Activated B cell treated with CpG ODN at 0.5 μM for 24 hours (primary cell): ENCODE measurements at regions not wholly inside any gene's neighbourhood (a gene's known extent, or its start where the extent isn't known, plus 50 kb on each side); places are given as distances from the start of the nearest gene placed in this dataset.

Source experiments
- ATAC-seq: fragments of 200-7000 bp; cut with Tn5 transposase; one replicate; pipeline ENCODE4 v1.10.0; 2021; ENCODE audit warnings: low read depth, mild to moderate bottlenecking, moderate library complexity
- CTCF ChIA-PET: fragments of 350-600 bp; sonication (Branson Sonifier 250); formaldehyde crosslinking; loops from one replicate; lab custom pipeline; 2021; ENCODE audit warnings: antibody characterized with exemption; lab: Charles Lee
- POLR2A ChIA-PET: fragments of 350-600 bp; sonication (Branson Sonifier 250); formaldehyde crosslinking; loops from one replicate; lab custom pipeline; 2021; ENCODE audit warnings: antibody characterized with exemption; lab: Charles Lee
- DNase-seq: peaks from one replicate; pipeline ENCODE4 v3.0.0; 2022
- H3K27ac Mint-ChIP-seq: one replicate; pipeline ENCODE4 v1.8.0; 2020; ENCODE audit warnings: mixed read lengths
- H3K27me3 Mint-ChIP-seq: one replicate; pipeline ENCODE4 v1.8.0; 2021; ENCODE audit warnings: mixed read lengths
- H3K36me3 Mint-ChIP-seq: one replicate; pipeline ENCODE4 v1.8.0; 2021; ENCODE audit warnings: low read depth, mixed read lengths
- H3K4me1 Mint-ChIP-seq: one replicate; pipeline ENCODE4 v1.8.0; 2021; ENCODE audit warnings: mixed read lengths
- H3K4me3 Mint-ChIP-seq: one replicate; pipeline ENCODE4 v1.8.0; 2020; ENCODE audit warnings: mild to moderate bottlenecking, mixed read lengths
- H3K9me3 Mint-ChIP-seq: one replicate; pipeline ENCODE4 v1.8.0; 2020; ENCODE audit warnings: mixed read lengths
- intact Hi-C: fragments of 100-400 bp; cut with micrococcal nuclease; formaldehyde crosslinking; loops from one replicate; pipeline ENCODE4 v1.15.1; 2024
- TF ChIP-seq, protein P1 (sequence below): fragments of 200-600 bp; IDR thresholded peaks from one replicate; pipeline ENCODE4 v1.8.0; 2022; ENCODE audit warnings: antibody characterized with exemption, mild to moderate bottlenecking

DNA sequence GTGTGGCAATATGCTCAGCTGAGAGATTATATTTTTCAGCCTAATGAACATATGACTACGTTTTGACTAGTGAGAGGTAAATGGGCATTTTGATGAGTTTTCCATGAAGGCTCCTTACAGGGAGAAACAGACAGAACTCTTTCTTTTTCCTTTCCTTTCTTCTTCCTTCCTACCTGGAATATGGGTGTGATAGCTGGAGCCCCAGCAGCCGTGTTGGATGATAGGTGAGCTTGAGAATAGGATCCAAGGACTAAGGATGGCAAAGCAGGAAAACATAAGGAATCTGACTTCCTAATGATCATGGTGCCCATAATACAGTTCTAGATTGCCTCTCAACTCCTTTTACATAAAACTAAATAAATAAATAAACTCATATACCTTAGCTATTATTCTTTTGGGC is 124.0 kb downstream of the MAIP1 start:
- H3K4me3 Mint-ChIP-seq, result no peak overlapping the region
- TF ChIP-seq, protein P1, sequence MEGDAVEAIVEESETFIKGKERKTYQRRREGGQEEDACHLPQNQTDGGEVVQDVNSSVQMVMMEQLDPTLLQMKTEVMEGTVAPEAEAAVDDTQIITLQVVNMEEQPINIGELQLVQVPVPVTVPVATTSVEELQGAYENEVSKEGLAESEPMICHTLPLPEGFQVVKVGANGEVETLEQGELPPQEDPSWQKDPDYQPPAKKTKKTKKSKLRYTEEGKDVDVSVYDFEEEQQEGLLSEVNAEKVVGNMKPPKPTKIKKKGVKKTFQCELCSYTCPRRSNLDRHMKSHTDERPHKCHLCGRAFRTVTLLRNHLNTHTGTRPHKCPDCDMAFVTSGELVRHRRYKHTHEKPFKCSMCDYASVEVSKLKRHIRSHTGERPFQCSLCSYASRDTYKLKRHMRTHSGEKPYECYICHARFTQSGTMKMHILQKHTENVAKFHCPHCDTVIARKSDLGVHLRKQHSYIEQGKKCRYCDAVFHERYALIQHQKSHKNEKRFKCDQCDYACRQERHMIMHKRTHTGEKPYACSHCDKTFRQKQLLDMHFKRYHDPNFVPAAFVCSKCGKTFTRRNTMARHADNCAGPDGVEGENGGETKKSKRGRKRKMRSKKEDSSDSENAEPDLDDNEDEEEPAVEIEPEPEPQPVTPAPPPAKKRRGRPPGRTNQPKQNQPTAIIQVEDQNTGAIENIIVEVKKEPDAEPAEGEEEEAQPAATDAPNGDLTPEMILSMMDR, result no peak
- ChIA-PET CTCF (no interaction called here), POLR2A (no interaction called here)
- no peaks in the 10 kb centered on the region for H3K36me3 Mint-ChIP-seq
- no peaks in the 10 kb centered on the region for H3K4me1 Mint-ChIP-seq
- ATAC-seq (no peak), DNase-seq (no peak)
- peaks cover 4% of the 10 kb centered on the region for H3K27me3 Mint-ChIP-seq
- H3K27ac Mint-ChIP-seq, result no peak overlapping the region
- no peaks in the 10 kb centered on the region for H3K9me3 Mint-ChIP-seq
- intact Hi-C loops, result no loop called here

DNA sequence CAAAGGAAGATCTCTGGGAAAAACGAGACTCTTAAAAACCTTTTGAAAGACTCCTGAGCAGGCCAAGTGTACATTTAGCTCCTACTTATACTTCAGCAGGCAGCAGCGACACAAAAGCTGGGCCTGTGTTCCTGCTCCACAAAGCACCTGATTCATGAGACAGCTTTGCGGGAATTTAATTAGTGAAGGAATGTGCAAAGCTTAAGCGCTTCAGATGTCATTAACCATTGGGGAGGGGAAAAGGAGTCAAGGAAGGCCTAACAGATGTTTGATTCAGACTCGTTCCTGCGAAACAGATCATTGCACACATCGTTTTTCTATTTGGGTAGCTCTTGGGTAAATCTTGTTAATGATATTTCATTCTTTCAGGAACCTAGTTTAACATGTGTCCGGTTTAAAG is 125.9 kb downstream of the MAIP1 start:
- intact Hi-C loops, result no loop called here
- TF ChIP-seq, protein P1, result no peak
- Mint-ChIP-seq H3K27me3 (peaks cover 2% of the 10 kb centered on the region), H3K4me3 (no peak overlapping the region), H3K4me1 (no peaks in the 10 kb centered on the region), H3K9me3 (no peaks in the 10 kb centered on the region), H3K36me3 (no peaks in the 10 kb centered on the region), H3K27ac (no peak overlapping the region)
- POLR2A ChIA-PET, result no interaction called here
- DNase-seq (no peak), ATAC-seq (no peak)
- CTCF ChIA-PET, result no interaction called here

DNA sequence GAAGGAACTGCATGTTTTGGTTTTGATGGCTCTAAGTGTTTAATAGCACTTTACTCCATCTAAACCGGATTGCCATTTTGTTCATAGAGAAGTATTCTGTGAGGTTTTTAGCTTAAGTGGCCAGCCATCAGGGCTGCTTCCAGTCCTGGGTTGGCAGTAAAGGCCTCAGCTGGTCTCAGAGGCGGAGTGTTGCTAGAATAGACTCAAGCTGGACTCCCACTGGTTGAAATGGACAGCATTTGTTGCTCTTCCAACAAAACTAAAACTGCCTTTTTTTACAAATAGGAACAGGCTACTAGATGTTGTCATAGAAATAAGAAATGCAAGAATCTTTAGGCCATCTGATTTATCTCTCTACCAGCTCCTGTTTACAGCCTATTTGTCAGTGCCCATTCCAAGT is 126.4 kb downstream of the MAIP1 start:
- no peaks in the 10 kb centered on the region for H3K9me3 Mint-ChIP-seq
- ChIA-PET CTCF (no interaction called here), POLR2A (no interaction called here)
- intact Hi-C loops, result no loop called here
- H3K27ac Mint-ChIP-seq, result no peak overlapping the region
- no peak for ATAC-seq
- TF ChIP-seq, protein P1, result no peak
- H3K36me3 Mint-ChIP-seq, result no peaks in the 10 kb centered on the region
- H3K4me3 Mint-ChIP-seq, result no peak overlapping the region
- no peak for DNase-seq
- H3K4me1 Mint-ChIP-seq, result no peaks in the 10 kb centered on the region
- peaks cover 1% of the 10 kb centered on the region for H3K27me3 Mint-ChIP-seq

DNA sequence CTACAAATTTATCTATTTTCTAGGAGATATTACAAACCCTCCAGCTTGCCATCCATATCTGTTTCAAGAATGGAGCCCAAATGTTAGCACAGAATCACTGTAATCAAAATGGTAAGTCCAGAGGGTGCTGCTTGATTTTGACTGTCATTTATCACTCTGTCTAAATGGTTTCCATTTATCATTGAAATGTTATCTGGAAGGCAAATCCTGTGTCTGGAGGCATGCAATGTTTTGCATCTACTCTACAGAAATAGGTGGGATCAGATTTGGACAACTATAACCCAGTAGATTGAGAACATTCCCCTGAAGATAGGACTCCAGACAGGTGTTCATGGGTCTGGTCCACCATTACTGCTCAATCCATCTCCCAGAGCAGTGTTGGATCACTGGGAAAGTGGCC is 128.7 kb downstream of the MAIP1 start:
- ChIA-PET POLR2A (no interaction called here), CTCF (no interaction called here)
- peaks cover 1% of the 10 kb centered on the region for H3K27me3 Mint-ChIP-seq
- intact Hi-C loops, result no loop called here
- no peak overlapping the region for H3K4me3 Mint-ChIP-seq
- no peak overlapping the region for H3K27ac Mint-ChIP-seq
- H3K4me1 Mint-ChIP-seq, result no peaks in the 10 kb centered on the region
- DNase-seq (no peak), ATAC-seq (no peak)
- no peaks in the 10 kb centered on the region for H3K36me3 Mint-ChIP-seq
- TF ChIP-seq, protein P1, result no peak
- H3K9me3 Mint-ChIP-seq, result no peaks in the 10 kb centered on the region

DNA sequence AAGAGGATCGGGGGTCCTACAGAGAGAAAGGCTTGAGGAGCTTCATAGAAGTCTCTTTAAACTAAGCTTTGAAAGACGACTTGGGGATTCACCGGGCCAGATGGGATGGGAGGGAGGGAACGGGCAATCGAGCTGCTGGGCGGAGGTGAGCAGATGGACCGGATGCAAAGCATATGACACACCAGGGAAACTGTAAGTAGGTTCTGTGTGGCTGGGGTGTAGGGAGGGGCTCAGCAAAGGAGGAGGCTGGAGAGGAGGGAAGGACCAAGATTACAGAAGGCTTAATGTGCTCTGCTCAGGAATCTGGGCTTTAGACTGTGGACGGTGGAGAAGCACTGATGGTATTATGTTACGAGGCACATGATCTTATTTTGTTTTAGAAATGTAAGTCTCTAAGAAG is 131.5 kb downstream of the MAIP1 start:
- H3K4me3 Mint-ChIP-seq, result no peak overlapping the region
- H3K27me3 Mint-ChIP-seq, result peaks cover 3% of the 10 kb centered on the region
- no peaks in the 10 kb centered on the region for H3K36me3 Mint-ChIP-seq
- DNase-seq, result no peak
- intact Hi-C loops, result no loop called here
- ChIA-PET POLR2A (no interaction called here), CTCF (no interaction called here)
- no peaks in the 10 kb centered on the region for H3K9me3 Mint-ChIP-seq
- ATAC-seq, result no peak
- H3K4me1 Mint-ChIP-seq, result no peaks in the 10 kb centered on the region
- H3K27ac Mint-ChIP-seq, result no peak overlapping the region
- TF ChIP-seq, protein P1, result no peak
